ENCODE measurements at regions not wholly inside any gene's neighbourhood (a gene's known extent, or its start where the extent isn't known, plus 50 kb on each side); places are given as distances from the start of the nearest gene placed in this dataset.

DNA sequence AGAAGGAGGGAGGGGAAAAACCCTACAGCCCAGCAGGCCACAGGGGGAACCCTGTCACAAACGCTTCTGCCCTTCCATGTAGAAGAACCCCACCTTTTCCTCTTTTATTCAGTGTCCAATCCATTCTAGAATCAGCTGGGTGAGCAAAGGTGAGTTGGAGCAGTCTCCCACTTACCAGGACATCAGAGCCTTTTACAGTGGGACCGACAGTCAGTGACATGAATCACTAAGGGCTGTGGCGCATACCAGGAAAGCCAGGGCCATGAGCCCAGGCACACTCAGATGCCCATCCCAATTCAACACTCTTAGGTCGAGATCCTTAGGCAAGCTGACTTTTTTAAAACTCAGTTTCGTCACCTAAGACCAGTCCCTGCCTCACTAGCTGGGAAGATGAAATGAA lies 146.1 kb downstream of the AQP9 start:
- H3K4me3 ChIP-seq (ENCODE audit: low read depth, low read length) = no peak overlapping the region
- H3K27me3 ChIP-seq (ENCODE audit: control insufficient read depth, insufficient read depth, low read length) = no peaks in the 10 kb centered on the region
- POLR2A ChIA-PET = no interaction called here
- CTCF ChIA-PET = interaction anchor here (0.6 to 1.1 kb wide), 2 partner anchors 176 to 250 kb away, joined by 3 read pairs; no protein-coding TSS in a partner anchor
- no peak for DNase-seq (ENCODE audit: low read depth)
- no peaks in the 10 kb centered on the region for H3K36me3 ChIP-seq (ENCODE audit: control insufficient read depth, insufficient read depth, low read length)
- TF ChIP-seq, protein P1, sequence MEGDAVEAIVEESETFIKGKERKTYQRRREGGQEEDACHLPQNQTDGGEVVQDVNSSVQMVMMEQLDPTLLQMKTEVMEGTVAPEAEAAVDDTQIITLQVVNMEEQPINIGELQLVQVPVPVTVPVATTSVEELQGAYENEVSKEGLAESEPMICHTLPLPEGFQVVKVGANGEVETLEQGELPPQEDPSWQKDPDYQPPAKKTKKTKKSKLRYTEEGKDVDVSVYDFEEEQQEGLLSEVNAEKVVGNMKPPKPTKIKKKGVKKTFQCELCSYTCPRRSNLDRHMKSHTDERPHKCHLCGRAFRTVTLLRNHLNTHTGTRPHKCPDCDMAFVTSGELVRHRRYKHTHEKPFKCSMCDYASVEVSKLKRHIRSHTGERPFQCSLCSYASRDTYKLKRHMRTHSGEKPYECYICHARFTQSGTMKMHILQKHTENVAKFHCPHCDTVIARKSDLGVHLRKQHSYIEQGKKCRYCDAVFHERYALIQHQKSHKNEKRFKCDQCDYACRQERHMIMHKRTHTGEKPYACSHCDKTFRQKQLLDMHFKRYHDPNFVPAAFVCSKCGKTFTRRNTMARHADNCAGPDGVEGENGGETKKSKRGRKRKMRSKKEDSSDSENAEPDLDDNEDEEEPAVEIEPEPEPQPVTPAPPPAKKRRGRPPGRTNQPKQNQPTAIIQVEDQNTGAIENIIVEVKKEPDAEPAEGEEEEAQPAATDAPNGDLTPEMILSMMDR (IDR thresholded peaks at IDR 0.05; ENCODE audit: insufficient read depth, low read depth, low read length) = no peak

DNA sequence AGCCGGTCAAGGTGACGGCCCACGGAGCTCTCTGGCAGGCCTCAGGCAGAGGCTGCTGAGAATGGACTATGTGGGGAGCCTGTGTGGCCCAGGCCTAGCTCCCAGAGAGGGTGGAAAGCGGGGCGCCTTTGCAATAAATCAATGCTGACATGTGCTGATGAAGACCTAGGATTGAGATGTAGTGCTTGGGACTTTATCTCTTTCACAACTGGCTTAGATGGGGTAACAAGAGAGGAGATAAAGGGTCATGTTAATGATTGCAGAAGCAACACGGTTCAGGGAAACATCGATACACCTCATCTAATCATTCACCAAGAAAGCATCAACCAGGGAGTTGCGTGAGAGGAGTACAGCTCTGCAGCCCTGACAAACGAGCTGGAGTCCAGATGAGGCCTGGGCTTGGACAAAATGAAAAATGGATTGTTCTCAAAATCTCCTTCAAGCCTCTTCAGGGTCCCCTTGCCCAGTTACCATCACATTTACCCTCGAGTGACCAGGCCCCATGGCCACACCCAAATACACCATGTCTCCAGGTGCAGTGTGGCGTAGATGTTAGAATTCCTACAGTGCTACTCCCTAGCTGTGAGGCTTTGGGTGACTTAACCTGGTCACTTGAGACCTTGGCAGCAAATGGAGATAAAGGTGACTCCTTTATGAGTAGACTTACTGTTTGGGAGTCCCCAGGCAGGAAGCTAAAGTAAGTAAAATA lies 146.4 kb upstream of the LIPC start:
- TF ChIP-seq, protein P1 (IDR thresholded peaks at IDR 0.05; ENCODE audit: insufficient read depth, low read depth, low read length) = no peak
- Histone ChIP-seq H3K27me3 (ENCODE audit: control insufficient read depth, insufficient read depth, low read length) (no peaks in the 10 kb centered on the region), H3K4me3 (ENCODE audit: low read depth, low read length) (no peak overlapping the region), H3K36me3 (ENCODE audit: control insufficient read depth, insufficient read depth, low read length) (no peaks in the 10 kb centered on the region)
- no peak for DNase-seq (ENCODE audit: low read depth)
- ChIA-PET CTCF (interaction anchor here (1.1 kb wide), 1 partner anchor 13 kb away, joined by 3 read pairs; no protein-coding TSS in a partner anchor), POLR2A (no interaction called here)

DNA sequence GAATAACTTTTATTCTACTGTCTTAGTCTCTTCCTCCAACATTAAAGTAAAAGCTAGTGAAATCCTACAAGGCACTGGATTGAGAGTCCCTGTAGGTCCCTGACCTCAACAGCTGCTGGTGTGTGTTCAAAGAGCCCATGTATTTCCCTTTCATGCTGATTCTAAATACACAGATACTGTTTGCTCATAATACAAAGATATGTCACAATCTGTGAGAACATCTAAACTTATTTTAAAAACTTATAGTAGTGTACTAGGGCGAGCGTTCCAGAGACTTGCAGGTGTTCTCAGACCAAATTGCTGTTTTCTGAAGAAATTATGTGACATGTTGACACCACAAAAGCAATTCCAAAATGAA lies 145.9 kb upstream of the LIPC start:
- Histone ChIP-seq H3K27me3 (ENCODE audit: control insufficient read depth, insufficient read depth, low read length) (no peaks in the 10 kb centered on the region), H3K36me3 (ENCODE audit: control insufficient read depth, insufficient read depth, low read length) (no peaks in the 10 kb centered on the region), H3K4me3 (ENCODE audit: low read depth, low read length) (no peak overlapping the region)
- POLR2A ChIA-PET = no interaction called here
- DNase-seq (ENCODE audit: low read depth) = no peak
- CTCF ChIA-PET = interaction anchor here (1.1 kb wide), 1 partner anchor 13 kb away, joined by 3 read pairs; no protein-coding TSS in a partner anchor
- TF ChIP-seq, protein P1 (IDR thresholded peaks at IDR 0.05; ENCODE audit: insufficient read depth, low read depth, low read length) = no peak

DNA sequence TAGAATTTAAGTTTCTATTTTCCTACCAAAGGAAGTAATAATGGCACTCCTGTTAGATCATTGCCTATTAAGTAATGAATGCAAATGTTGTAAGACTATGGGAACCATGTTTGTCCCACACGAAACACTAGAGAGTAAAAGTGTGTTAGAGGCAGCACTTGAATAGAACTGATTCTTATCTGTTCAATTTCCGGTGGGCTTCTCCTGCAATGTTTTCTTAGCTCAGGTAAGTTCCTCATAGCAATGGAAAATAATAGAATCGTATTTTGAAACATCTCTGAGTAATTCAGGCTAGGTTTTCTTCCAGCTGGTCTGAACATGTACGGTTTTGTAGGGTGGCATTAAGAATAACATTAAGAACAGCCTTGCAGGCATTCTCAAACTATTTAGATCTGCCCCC lies 145.3 kb upstream of the LIPC start:
- ChIA-PET POLR2A (no interaction called here), CTCF (interaction anchor here (1.1 to 1.3 kb wide), 4 partner anchors 11 to 20 kb away, joined by 3 to 4 read pairs (median 4); no protein-coding TSS in a partner anchor)
- no peak for DNase-seq (ENCODE audit: low read depth)
- Histone ChIP-seq H3K36me3 (ENCODE audit: control insufficient read depth, insufficient read depth, low read length) (no peaks in the 10 kb centered on the region), H3K27me3 (ENCODE audit: control insufficient read depth, insufficient read depth, low read length) (no peaks in the 10 kb centered on the region), H3K4me3 (ENCODE audit: low read depth, low read length) (no peak overlapping the region)
- TF ChIP-seq, protein P1 (IDR thresholded peaks at IDR 0.05; ENCODE audit: insufficient read depth, low read depth, low read length) = no peak

DNA sequence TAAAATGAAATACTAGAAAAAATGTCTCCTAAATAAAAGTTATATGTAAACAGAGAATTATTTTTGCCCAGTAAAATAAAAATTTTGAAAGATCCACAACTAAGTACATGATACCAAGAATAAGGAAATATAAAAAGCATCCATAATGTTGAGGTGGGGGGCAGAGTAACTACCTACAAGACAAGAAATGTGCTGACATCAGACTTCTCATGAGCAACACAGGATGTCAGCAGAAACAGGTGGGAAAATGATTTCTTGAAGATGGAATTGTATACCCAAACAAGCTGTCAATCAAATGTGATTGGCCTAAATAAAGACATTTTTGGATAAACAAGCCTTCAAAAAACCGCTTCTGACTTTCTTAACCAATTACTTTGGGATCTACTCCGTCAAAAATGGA lies 143.9 kb upstream of the LIPC start:
- Histone ChIP-seq H3K27me3 (ENCODE audit: control insufficient read depth, insufficient read depth, low read length) (no peaks in the 10 kb centered on the region), H3K36me3 (ENCODE audit: control insufficient read depth, insufficient read depth, low read length) (no peaks in the 10 kb centered on the region), H3K4me3 (ENCODE audit: low read depth, low read length) (no peak overlapping the region)
- TF ChIP-seq, protein P1 (IDR thresholded peaks at IDR 0.05; ENCODE audit: insufficient read depth, low read depth, low read length) = no peak
- ChIA-PET CTCF (interaction anchor here (1.3 kb wide), 1 partner anchor 17 kb away, joined by 4 read pairs; no protein-coding TSS in a partner anchor), POLR2A (no interaction called here)
- no peak for DNase-seq (ENCODE audit: low read depth)

All from BJ (cell line).